ENCODE measurements at regions not wholly inside any gene's neighbourhood (a gene's known extent, or its start where the extent isn't known, plus 50 kb on each side); places are given as distances from the start of the nearest gene placed in this dataset.

GRCh38 chr14:48936362-48936761 lies 649.8 kb downstream of the RPS29 start:
- Histone ChIP-seq H3K4me3 (no peak overlapping the region), H3K4me1 (no peaks in the 10 kb centered on the region), H3K27me3 (ENCODE audit: insufficient read depth in 3 of 3, low read length in 2 of 3) (no peaks in the 10 kb centered on the region), H3K9me3 (no peaks in the 10 kb centered on the region), H3K27ac (no peak overlapping the region), H3K36me3 (ENCODE audit: insufficient read depth in 1 of 2, low read depth in 1 of 2) (no peaks in the 10 kb centered on the region)
- intact Hi-C loops (cut with DNase I): no loop called here
- DNase-seq: no peak
- WGBS, 3 donors: 18 to 39% (median 28%) methylated on average over 2 of the region's 2 CpGs
- no peak for ATAC-seq
- TF ChIP-seq CTCF (IDR thresholded peaks at IDR 0.05): no peak

GRCh38 chr14:48925184-48925583 lies 661.0 kb downstream of the RPS29 start:
- no peaks in the 10 kb centered on the region for H3K27me3 ChIP-seq (ENCODE audit: insufficient read depth in 3 of 3, low read length in 2 of 3)
- H3K27ac ChIP-seq: no peak overlapping the region
- no peaks in the 10 kb centered on the region for H3K9me3 ChIP-seq
- DNase-seq (no peak), ATAC-seq (no peak)
- intact Hi-C loops (cut with DNase I): no loop called here
- no peak overlapping the region for H3K4me3 ChIP-seq
- no peaks in the 10 kb centered on the region for H3K36me3 ChIP-seq (ENCODE audit: insufficient read depth in 1 of 2, low read depth in 1 of 2)
- no peaks in the 10 kb centered on the region for H3K4me1 ChIP-seq
- 89% methylated on average over 6 of the region's 6 CpGs for WGBS, 3 donors
- TF ChIP-seq CTCF (IDR thresholded peaks at IDR 0.05): no peak

- no peaks in the 10 kb centered on the region for H3K9me3 ChIP-seq
- no peaks in the 10 kb centered on the region for H3K36me3 ChIP-seq (ENCODE audit: insufficient read depth in 1 of 2, low read depth in 1 of 2)
- H3K27me3 ChIP-seq (ENCODE audit: insufficient read depth in 3 of 3, low read length in 2 of 3): no peaks in the 10 kb centered on the region
- 80 to 83% (median 80%) methylated on average over 4 of the region's 4 CpGs for WGBS, 3 donors
- DNase-seq (no peak), ATAC-seq (no peak)
- no peaks in the 10 kb centered on the region for H3K4me1 ChIP-seq
- no peak for TF ChIP-seq CTCF (IDR thresholded peaks at IDR 0.05)
- intact Hi-C loops (cut with DNase I): no loop called here
- H3K4me3 ChIP-seq: no peak overlapping the region
- H3K27ac ChIP-seq: no peak overlapping the region
Measured at GRCh38 chr14:48914921-48915320, 671.3 kb downstream of the RPS29 start.

- Histone ChIP-seq H3K4me3 (no peak overlapping the region), H3K36me3 (ENCODE audit: insufficient read depth in 1 of 2, low read depth in 1 of 2) (no peaks in the 10 kb centered on the region), H3K27ac (no peak overlapping the region), H3K9me3 (no peaks in the 10 kb centered on the region), H3K27me3 (ENCODE audit: insufficient read depth in 3 of 3, low read length in 2 of 3) (no peaks in the 10 kb centered on the region), H3K4me1 (no peaks in the 10 kb centered on the region)
- ATAC-seq (no peak), DNase-seq (no peak)
- intact Hi-C loops (cut with DNase I): no loop called here
- 50 to 73% (median 54%) methylated on average over 1 of the region's 1 CpG for WGBS, 3 donors
- TF ChIP-seq CTCF (IDR thresholded peaks at IDR 0.05): no peak
Measured at GRCh38 chr14:48914382-48914781, 671.8 kb downstream of the RPS29 start.

GRCh38 chr14:48900565-48900964 lies 685.6 kb downstream of the RPS29 start:
- TF ChIP-seq CTCF (IDR thresholded peaks at IDR 0.05): no peak
- no peak overlapping the region for H3K27ac ChIP-seq
- H3K27me3 ChIP-seq (ENCODE audit: insufficient read depth in 3 of 3, low read length in 2 of 3): no peaks in the 10 kb centered on the region
- no peak overlapping the region for H3K4me3 ChIP-seq
- no peaks in the 10 kb centered on the region for H3K9me3 ChIP-seq
- ATAC-seq (no peak), DNase-seq (no peak)
- 53 to 56% (median 55%) methylated on average over 3 of the region's 3 CpGs for WGBS, 3 donors
- intact Hi-C loops (cut with DNase I): no loop called here
- H3K4me1 ChIP-seq: no peaks in the 10 kb centered on the region
- H3K36me3 ChIP-seq (ENCODE audit: insufficient read depth in 1 of 2, low read depth in 1 of 2): no peaks in the 10 kb centered on the region

Measured in psoas muscle (tissue), 7 donors.